Activated naive CD8-positive, alpha-beta T cell treated with anti-CD3 and anti-CD28 coated beads, Interleukin-2, amount 10 ng/mL, durations not matched to agents 7 days and 5 days (primary cell): ENCODE measurements at regions not wholly inside any gene's neighbourhood (a gene's known extent, or its start where the extent isn't known, plus 50 kb on each side); places are given as distances from the start of the nearest gene placed in this dataset.

Experiments
- ATAC-seq: fragments of 150-1000 bp; cut with Tn5 transposase; one replicate; pipeline ENCODE4 v1.10.0; 2021; ENCODE audit warnings: low read depth, moderate library complexity
- POLR2A ChIA-PET: fragments of 350-600 bp; sonication (Branson Sonifier 250); formaldehyde crosslinking; loops from one replicate; lab custom pipeline; 2021; ENCODE audit warnings: antibody characterized with exemption; lab: Charles Lee
- DNase-seq: peaks from one replicate; pipeline ENCODE4 v3.0.0; 2021
- H3K27ac Mint-ChIP-seq: one replicate; pipeline ENCODE4 v1.8.0; 2022; ENCODE audit warnings: mild to moderate bottlenecking, mixed read lengths
- H3K27me3 Mint-ChIP-seq: one replicate; pipeline ENCODE4 v1.8.0; 2022; ENCODE audit warnings: mild to moderate bottlenecking, moderate library complexity, mixed read lengths
- H3K36me3 Mint-ChIP-seq: one replicate; pipeline ENCODE4 v1.8.0; 2021; ENCODE audit warnings: mild to moderate bottlenecking, mixed read lengths
- H3K4me1 Mint-ChIP-seq: one replicate; pipeline ENCODE4 v1.8.0; 2021; ENCODE audit warnings: mixed read lengths
- H3K4me3 Mint-ChIP-seq: one replicate; pipeline ENCODE4 v1.8.0; 2022; ENCODE audit warnings: mild to moderate bottlenecking, moderate library complexity, mixed read lengths
- H3K9me3 Mint-ChIP-seq: one replicate; pipeline ENCODE4 v1.8.0; 2021; ENCODE audit warnings: mixed read lengths

GRCh38 chr6:21396313-21396712 is 197.2 kb upstream of the SOX4 start:
- DNase-seq (no peak), ATAC-seq (no peak)
- Mint-ChIP-seq H3K9me3 (no peaks in the 10 kb centered on the region), H3K36me3 (no peaks in the 10 kb centered on the region), H3K4me1 (no peaks in the 10 kb centered on the region), H3K27ac (no peak overlapping the region), H3K4me3 (no peak overlapping the region), H3K27me3 (no peaks in the 10 kb centered on the region)
- POLR2A ChIA-PET = no interaction called here

GRCh38 chr6:21398741-21399325 is 194.7 kb upstream of the SOX4 start:
- Mint-ChIP-seq H3K27me3 (peaks cover 4% of the 10 kb centered on the region), H3K27ac (no peak overlapping the region), H3K9me3 (no peaks in the 10 kb centered on the region), H3K4me3 (no peak overlapping the region), H3K36me3 (no peaks in the 10 kb centered on the region), H3K4me1 (no peaks in the 10 kb centered on the region)
- ATAC-seq (no peak), DNase-seq (no peak)
- POLR2A ChIA-PET = no interaction called here

GRCh38 chr6:21402368-21402767 is 191.2 kb upstream of the SOX4 start:
- no peak overlapping the region for H3K27ac Mint-ChIP-seq
- H3K4me3 Mint-ChIP-seq = no peak overlapping the region
- ATAC-seq = no peak
- no peaks in the 10 kb centered on the region for H3K36me3 Mint-ChIP-seq
- H3K27me3 Mint-ChIP-seq = peaks cover 4% of the 10 kb centered on the region
- H3K9me3 Mint-ChIP-seq = no peaks in the 10 kb centered on the region
- POLR2A ChIA-PET = no interaction called here
- H3K4me1 Mint-ChIP-seq = no peaks in the 10 kb centered on the region
- no peak for DNase-seq

- H3K4me1 Mint-ChIP-seq = no peaks in the 10 kb centered on the region
- no peak overlapping the region for H3K4me3 Mint-ChIP-seq
- no peaks in the 10 kb centered on the region for H3K36me3 Mint-ChIP-seq
- POLR2A ChIA-PET = no interaction called here
- no peak for ATAC-seq
- peaks cover 5% of the 10 kb centered on the region for H3K9me3 Mint-ChIP-seq
- no peak for DNase-seq
- H3K27me3 Mint-ChIP-seq = peaks cover 4% of the 10 kb centered on the region
- H3K27ac Mint-ChIP-seq = no peak overlapping the region
Measured at GRCh38 chr6:21404577-21404976, 189.0 kb upstream of the SOX4 start.

- DNase-seq = no peak
- Mint-ChIP-seq H3K27me3 (peaks cover 4% of the 10 kb centered on the region), H3K9me3 (peaks cover 5% of the 10 kb centered on the region), H3K4me1 (no peaks in the 10 kb centered on the region), H3K36me3 (no peaks in the 10 kb centered on the region), H3K27ac (no peak overlapping the region), H3K4me3 (no peak overlapping the region)
- ATAC-seq = no peak
- POLR2A ChIA-PET = no interaction called here
Measured at GRCh38 chr6:21406316-21406715, 187.2 kb upstream of the SOX4 start.

GRCh38 chr6:21409231-21409630 is 184.3 kb upstream of the SOX4 start:
- Mint-ChIP-seq H3K4me3 (no peak overlapping the region), H3K36me3 (no peaks in the 10 kb centered on the region), H3K9me3 (peaks cover 5% of the 10 kb centered on the region), H3K27ac (no peak overlapping the region), H3K4me1 (no peaks in the 10 kb centered on the region), H3K27me3 (no peaks in the 10 kb centered on the region)
- POLR2A ChIA-PET = no interaction called here
- DNase-seq = no peak
- ATAC-seq = no peak

- no peak overlapping the region for H3K4me3 Mint-ChIP-seq
- H3K27ac Mint-ChIP-seq = no peak overlapping the region
- peaks cover 2% of the 10 kb centered on the region for H3K27me3 Mint-ChIP-seq
- DNase-seq = no peak
- POLR2A ChIA-PET = no interaction called here
- H3K9me3 Mint-ChIP-seq = peaks cover 2% of the 10 kb centered on the region
- H3K4me1 Mint-ChIP-seq = no peaks in the 10 kb centered on the region
- H3K36me3 Mint-ChIP-seq = no peaks in the 10 kb centered on the region
- no peak for ATAC-seq
Measured at GRCh38 chr6:21413428-21413827, 180.1 kb upstream of the SOX4 start.

- Mint-ChIP-seq H3K4me3 (no peak overlapping the region), H3K4me1 (no peaks in the 10 kb centered on the region), H3K27me3 (peaks cover 2% of the 10 kb centered on the region), H3K36me3 (no peaks in the 10 kb centered on the region), H3K27ac (no peak overlapping the region), H3K9me3 (peaks cover 1% of the 10 kb centered on the region)
- ATAC-seq (no peak), DNase-seq (no peak)
- POLR2A ChIA-PET = no interaction called here
Measured at GRCh38 chr6:21414065-21414464, 179.5 kb upstream of the SOX4 start.

- no peaks in the 10 kb centered on the region for H3K36me3 Mint-ChIP-seq
- H3K9me3 Mint-ChIP-seq = peaks cover 3% of the 10 kb centered on the region
- H3K4me3 Mint-ChIP-seq = no peak overlapping the region
- peaks cover 4% of the 10 kb centered on the region for H3K27me3 Mint-ChIP-seq
- ATAC-seq (no peak), DNase-seq (no peak)
- no peak overlapping the region for H3K27ac Mint-ChIP-seq
- POLR2A ChIA-PET = no interaction called here
- no peaks in the 10 kb centered on the region for H3K4me1 Mint-ChIP-seq
Measured at GRCh38 chr6:21420146-21420878, 173.2 kb upstream of the SOX4 start.

- Mint-ChIP-seq H3K4me3 (no peak overlapping the region), H3K36me3 (no peaks in the 10 kb centered on the region), H3K27me3 (peaks cover 4% of the 10 kb centered on the region), H3K9me3 (peaks cover 5% of the 10 kb centered on the region), H3K27ac (no peak overlapping the region), H3K4me1 (no peaks in the 10 kb centered on the region)
- ATAC-seq (no peak), DNase-seq (no peak)
- POLR2A ChIA-PET = no interaction called here
Measured at GRCh38 chr6:21420926-21421325, 172.6 kb upstream of the SOX4 start.

- Mint-ChIP-seq H3K4me3 (no peak overlapping the region), H3K27ac (no peak overlapping the region), H3K27me3 (peaks cover 6% of the 10 kb centered on the region), H3K9me3 (peaks cover 5% of the 10 kb centered on the region), H3K4me1 (no peaks in the 10 kb centered on the region), H3K36me3 (no peaks in the 10 kb centered on the region)
- POLR2A ChIA-PET = no interaction called here
- no peak for ATAC-seq
- DNase-seq = no peak
Measured at GRCh38 chr6:21423106-21423854, 170.3 kb upstream of the SOX4 start.

- DNase-seq (no peak), ATAC-seq (no peak)
- Mint-ChIP-seq H3K4me3 (no peak overlapping the region), H3K4me1 (no peaks in the 10 kb centered on the region), H3K27ac (no peak overlapping the region), H3K9me3 (peaks cover 6% of the 10 kb centered on the region), H3K36me3 (no peaks in the 10 kb centered on the region), H3K27me3 (peaks cover 12% of the 10 kb centered on the region)
- POLR2A ChIA-PET = no interaction called here
Measured at GRCh38 chr6:21426841-21427490, 166.6 kb upstream of the SOX4 start.

- no peak overlapping the region for H3K27ac Mint-ChIP-seq
- H3K4me1 Mint-ChIP-seq = no peaks in the 10 kb centered on the region
- DNase-seq (no peak), ATAC-seq (no peak)
- peaks cover 12% of the 10 kb centered on the region for H3K27me3 Mint-ChIP-seq
- no peak overlapping the region for H3K4me3 Mint-ChIP-seq
- POLR2A ChIA-PET = no interaction called here
- peaks cover 6% of the 10 kb centered on the region for H3K9me3 Mint-ChIP-seq
- no peaks in the 10 kb centered on the region for H3K36me3 Mint-ChIP-seq
Measured at GRCh38 chr6:21429291-21429690, 164.3 kb upstream of the SOX4 start.
